ENCODE measurements at regions not wholly inside any gene's neighbourhood (a gene's known extent, or its start where the extent isn't known, plus 50 kb on each side); places are given as distances from the start of the nearest gene placed in this dataset.
"Not testable (repeated sequence)": the region's sequence is repeated elsewhere in the genome, so short reads cannot be mapped to it uniquely, and the experiment has no call there.

- TF ChIP-seq CTCF (conservative IDR thresholded peaks at IDR 0.05; ENCODE audit: low read length); EZH2phosphoT487 (IDR thresholded peaks at IDR 0.05; ENCODE audit: borderline replicate concordance): not testable (repeated sequence)
These were observed 1151.1 kb upstream of the SORCS1 start for GRCh38 chr10:108315636-108316035.

Measured in Loucy (cell line).